SK-N-SH treated with all-trans-retinoic acid at 6 μM for 48 hours (cell line): ENCODE measurements at regions not wholly inside any gene's neighbourhood (a gene's known extent, or its start where the extent isn't known, plus 50 kb on each side); places are given as distances from the start of the nearest gene placed in this dataset.

ENCODE experiments used
- ATAC-seq: fragments of 200-7000 bp; cut with Tn5 transposase; 3 replicates; pipeline ENCODE4 v1.9.1; 2020; ENCODE audit warnings: mild to moderate bottlenecking, moderate library complexity
- ARNTL ChIP-seq: fragments of 450-650 bp; formaldehyde crosslinking; IDR thresholded peaks from 2 replicates; pipeline ENCODE4 v1.5.0; 2020; ENCODE audit warnings: low read depth, mild to moderate bottlenecking, moderate library complexity, borderline replicate concordance
- BACH2 ChIP-seq: fragments of 250-450 bp; sonication (Bioruptor Pico); IDR thresholded peaks from 2 replicates; pipeline ENCODE4 v1.9.0; 2021; ENCODE audit warnings: mild to moderate bottlenecking, borderline replicate concordance
- CREB5 ChIP-seq: fragments of 250-450 bp; sonication (Bioruptor Pico); IDR thresholded peaks from 2 replicates; pipeline ENCODE4 v1.5.1; 2020; ENCODE audit warnings: low read depth, mild to moderate bottlenecking, moderate library complexity
- CSDC2 ChIP-seq: fragments of 250-450 bp; sonication (Bioruptor Pico); IDR thresholded peaks from 2 replicates; pipeline ENCODE4 v1.5.0; 2020; ENCODE audit warnings: mild to moderate bottlenecking, moderate library complexity
- ESRRG ChIP-seq: fragments of 250-450 bp; sonication (Bioruptor Pico); IDR thresholded peaks from 2 replicates; pipeline ENCODE4 v1.6.1; 2021; ENCODE audit warnings: mild to moderate bottlenecking
- GLIS3 ChIP-seq: fragments of 250-450 bp; sonication (Bioruptor Pico); IDR thresholded peaks from 2 replicates; pipeline ENCODE4 v1.5.0; 2020; ENCODE audit warnings: mild to moderate bottlenecking, moderate library complexity
- ISL1 ChIP-seq: fragments of 250-450 bp; sonication (Bioruptor Pico); IDR thresholded peaks from 2 replicates; pipeline ENCODE4 v2.1.2; 2022; ENCODE audit warnings: mild to moderate bottlenecking, moderate library complexity
- OSR1 ChIP-seq: fragments of 250-450 bp; sonication (Bioruptor Pico); IDR thresholded peaks from 2 replicates; pipeline ENCODE4 v1.8.0; 2022; ENCODE audit warnings: moderate library complexity, mild to moderate bottlenecking, inconsistent platforms
- POU6F1 ChIP-seq: fragments of 250-450 bp; sonication (Bioruptor Pico); IDR thresholded peaks from 2 replicates; pipeline ENCODE4 v1.8.0; 2021; ENCODE audit warnings: low read depth, mild to moderate bottlenecking, moderate library complexity, borderline replicate concordance
- PPARA ChIP-seq: fragments of 250-450 bp; sonication (Bioruptor Pico); IDR thresholded peaks from 2 replicates; pipeline ENCODE4 v1.5.0; 2020; ENCODE audit warnings: mild to moderate bottlenecking, borderline replicate concordance
- RARB ChIP-seq: fragments of 250-450 bp; sonication (Bioruptor Pico); IDR thresholded peaks from 2 replicates; pipeline ENCODE4 v1.8.0; 2021; ENCODE audit warnings: mild to moderate bottlenecking, moderate library complexity
- SNAI2 ChIP-seq: fragments of 250-450 bp; sonication (Bioruptor Pico); IDR thresholded peaks from 2 replicates; pipeline ENCODE4 v1.5.0; 2020; ENCODE audit warnings: mild to moderate bottlenecking, moderate library complexity
- TCF4 ChIP-seq: fragments of 250-450 bp; sonication (Bioruptor Pico); IDR thresholded peaks from 2 replicates; pipeline ENCODE4 v1.8.0; 2021; ENCODE audit warnings: mild to moderate bottlenecking, moderate library complexity, borderline replicate concordance
- TOX ChIP-seq: fragments of 250-450 bp; sonication (Bioruptor Pico); IDR thresholded peaks from 2 replicates; pipeline ENCODE4 v1.8.0; 2021; ENCODE audit warnings: mild to moderate bottlenecking, moderate library complexity, borderline replicate concordance
- TSHZ2 ChIP-seq: fragments of 250-450 bp; sonication (Bioruptor Pico); IDR thresholded peaks from 2 replicates; pipeline ENCODE4 v1.5.0; 2020; ENCODE audit warnings: mild to moderate bottlenecking, moderate library complexity
- ZC3H10 ChIP-seq: fragments of 250-450 bp; sonication (Bioruptor Pico); IDR thresholded peaks from 2 replicates; pipeline ENCODE4 v1.5.1; 2021; ENCODE audit warnings: mild to moderate bottlenecking, moderate library complexity
- ZFP3 ChIP-seq: fragments of 250-450 bp; sonication (Bioruptor Pico); IDR thresholded peaks from 2 replicates; pipeline ENCODE4 v1.5.0; 2020; ENCODE audit warnings: mild to moderate bottlenecking, moderate library complexity
- ZFP30 ChIP-seq: fragments of 450-650 bp; formaldehyde crosslinking; IDR thresholded peaks from 2 replicates; pipeline ENCODE4 v1.5.0; 2022; ENCODE audit warnings: mild to moderate bottlenecking, moderate library complexity
- ZNF70 ChIP-seq: fragments of 450-650 bp; formaldehyde crosslinking; IDR thresholded peaks from 2 replicates; pipeline ENCODE4 v1.5.0; 2020; ENCODE audit warnings: mild to moderate bottlenecking, moderate library complexity
- ZNF8 ChIP-seq: fragments of 450-650 bp; formaldehyde crosslinking; IDR thresholded peaks from 2 replicates; pipeline ENCODE4 v1.5.0; 2020; ENCODE audit warnings: mild to moderate bottlenecking, moderate library complexity
- TF ChIP-seq, protein P1 (sequence below): fragments of 250-450 bp; sonication (Bioruptor Pico); IDR thresholded peaks from 2 replicates; pipeline ENCODE4 v1.8.0; 2020; ENCODE audit warnings: mild to moderate bottlenecking, moderate library complexity, borderline replicate concordance

GRCh38 chr20:10109641-10110040, 74.9 kb downstream of the ANKEF1 start:
- ATAC-seq, result no peak
- TF ChIP-seq PPARA (CRISPR knock-in tag), result no peak
- TF ChIP-seq CSDC2 (CRISPR knock-in tag), result no peak
- TF ChIP-seq RARB (CRISPR knock-in tag), result no peak
- TF ChIP-seq POU6F1 (CRISPR knock-in tag), result no peak
- TF ChIP-seq CREB5 (CRISPR knock-in tag), result no peak
- TF ChIP-seq ZNF8, result no peak
- no peak for TF ChIP-seq TSHZ2 (CRISPR knock-in tag)
- no peak for TF ChIP-seq ZFP30 (CRISPR knock-in tag)
- no peak for TF ChIP-seq OSR1 (CRISPR knock-in tag)
- TF ChIP-seq ZFP3 (CRISPR knock-in tag), result no peak
- TF ChIP-seq ISL1 (CRISPR knock-in tag), result no peak
- TF ChIP-seq GLIS3 (CRISPR knock-in tag), result no peak
- TF ChIP-seq ZC3H10 (CRISPR knock-in tag), result no peak
- TF ChIP-seq, protein P1, sequence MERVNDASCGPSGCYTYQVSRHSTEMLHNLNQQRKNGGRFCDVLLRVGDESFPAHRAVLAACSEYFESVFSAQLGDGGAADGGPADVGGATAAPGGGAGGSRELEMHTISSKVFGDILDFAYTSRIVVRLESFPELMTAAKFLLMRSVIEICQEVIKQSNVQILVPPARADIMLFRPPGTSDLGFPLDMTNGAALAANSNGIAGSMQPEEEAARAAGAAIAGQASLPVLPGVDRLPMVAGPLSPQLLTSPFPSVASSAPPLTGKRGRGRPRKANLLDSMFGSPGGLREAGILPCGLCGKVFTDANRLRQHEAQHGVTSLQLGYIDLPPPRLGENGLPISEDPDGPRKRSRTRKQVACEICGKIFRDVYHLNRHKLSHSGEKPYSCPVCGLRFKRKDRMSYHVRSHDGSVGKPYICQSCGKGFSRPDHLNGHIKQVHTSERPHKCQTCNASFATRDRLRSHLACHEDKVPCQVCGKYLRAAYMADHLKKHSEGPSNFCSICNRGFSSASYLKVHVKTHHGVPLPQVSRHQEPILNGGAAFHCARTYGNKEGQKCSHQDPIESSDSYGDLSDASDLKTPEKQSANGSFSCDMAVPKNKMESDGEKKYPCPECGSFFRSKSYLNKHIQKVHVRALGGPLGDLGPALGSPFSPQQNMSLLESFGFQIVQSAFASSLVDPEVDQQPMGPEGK (CRISPR knock-in tag), result no peak
- TF ChIP-seq BACH2, result no peak

- ATAC-seq, result no peak
Measured at GRCh38 chr20:10110151-10110550, 75.4 kb downstream of the ANKEF1 start.

GRCh38 chr20:10111139-10111958, 76.6 kb downstream of the ANKEF1 start:
- no peak for ATAC-seq
- no peak for TF ChIP-seq PPARA (CRISPR knock-in tag)
- no peak for TF ChIP-seq ZC3H10 (CRISPR knock-in tag)
- no peak for TF ChIP-seq ZFP3 (CRISPR knock-in tag)
- no peak for TF ChIP-seq ISL1 (CRISPR knock-in tag)
- no peak for TF ChIP-seq ARNTL (CRISPR knock-in tag)
- no peak for TF ChIP-seq ZNF70 (CRISPR knock-in tag)
- no peak for TF ChIP-seq POU6F1 (CRISPR knock-in tag)
- TF ChIP-seq TOX (CRISPR knock-in tag), result no peak

More at GRCh38 chr20:10110151-10110550, 75.4 kb downstream of the ANKEF1 start:
- TF ChIP-seq ARNTL (CRISPR knock-in tag) (no peak), ZFP30 (CRISPR knock-in tag) (no peak), RARB (CRISPR knock-in tag) (no peak), ESRRG (no peak), TCF4 (CRISPR knock-in tag) (no peak), SNAI2 (CRISPR knock-in tag) (no peak), ZNF8 (no peak), ZC3H10 (CRISPR knock-in tag) (no peak)
